GM21360 (cell line): ENCODE measurements at regions not wholly inside any gene's neighbourhood (a gene's known extent, or its start where the extent isn't known, plus 50 kb on each side); places are given as distances from the start of the nearest gene placed in this dataset.
"Not testable (repeated sequence)": the region's sequence is repeated elsewhere in the genome, so short reads cannot be mapped to it uniquely, and the experiment has no call there.

Source experiments
- ATAC-seq: cut with Tn5 transposase; IDR thresholded peaks from one replicate; pipeline ENCODE4 v1.9.1; 2021; ENCODE audit warnings: mild to moderate bottlenecking, moderate library complexity; ENCODE audit not compliant: unreplicated experiment

- ATAC-seq, result no peak
Measured at GRCh38 chr6:166809721-166810120, 146.6 kb downstream of the RNASET2 start.

- ATAC-seq, result no peak
Measured at GRCh38 chr6:166806962-166807757, 149.2 kb downstream of the RNASET2 start.

- no peak for ATAC-seq
Measured at GRCh38 chr6:166806217-166806838, 150.0 kb downstream of the RNASET2 start.

- ATAC-seq, result no peak
Measured at GRCh38 chr6:166803471-166803870, 152.9 kb downstream of the RNASET2 start.

GRCh38 chr6:166802401-166802800, 153.9 kb downstream of the RNASET2 start:
- ATAC-seq, result no peak

- no peak for ATAC-seq
Measured at GRCh38 chr6:166800137-166800536, 156.2 kb downstream of the RNASET2 start.

GRCh38 chr6:166798652-166799051, 157.7 kb downstream of the RNASET2 start:
- ATAC-seq, result no peak

GRCh38 chr6:166796610-166797009, 159.7 kb downstream of the RNASET2 start:
- ATAC-seq, result no peak

GRCh38 chr6:166795879-166796278, 160.5 kb downstream of the RNASET2 start:
- ATAC-seq, result no peak

GRCh38 chr6:166790808-166791207, 163.8 kb upstream of the RPS6KA2 start:
- not testable (repeated sequence) for ATAC-seq

- ATAC-seq, result not testable (repeated sequence)
Measured at GRCh38 chr6:166788846-166789529, 161.9 kb upstream of the RPS6KA2 start.

- no peak for ATAC-seq
Measured at GRCh38 chr6:166786704-166787293, 159.7 kb upstream of the RPS6KA2 start.

GRCh38 chr6:166785131-166785530, 158.1 kb upstream of the RPS6KA2 start:
- no peak for ATAC-seq

- no peak for ATAC-seq
Measured at GRCh38 chr6:166784691-166785090, 157.6 kb upstream of the RPS6KA2 start.

- ATAC-seq, result no peak
Measured at GRCh38 chr6:166782520-166782919, 155.5 kb upstream of the RPS6KA2 start.

- ATAC-seq, result no peak
Measured at GRCh38 chr6:166781331-166781730, 154.3 kb upstream of the RPS6KA2 start.

- ATAC-seq, result no peak
Measured at GRCh38 chr6:166779963-166780683, 153.1 kb upstream of the RPS6KA2 start.

- no peak for ATAC-seq
Measured at GRCh38 chr6:166779381-166779780, 152.3 kb upstream of the RPS6KA2 start.

- no peak for ATAC-seq
Measured at GRCh38 chr6:166778776-166779175, 151.7 kb upstream of the RPS6KA2 start.

GRCh38 chr6:166778046-166778445, 151.0 kb upstream of the RPS6KA2 start:
- ATAC-seq, result no peak

- no peak for ATAC-seq
Measured at GRCh38 chr6:166777096-166777630, 150.1 kb upstream of the RPS6KA2 start.
